ENCODE measurements at regions not wholly inside any gene's neighbourhood (a gene's known extent, or its start where the extent isn't known, plus 50 kb on each side); places are given as distances from the start of the nearest gene placed in this dataset.

DNA sequence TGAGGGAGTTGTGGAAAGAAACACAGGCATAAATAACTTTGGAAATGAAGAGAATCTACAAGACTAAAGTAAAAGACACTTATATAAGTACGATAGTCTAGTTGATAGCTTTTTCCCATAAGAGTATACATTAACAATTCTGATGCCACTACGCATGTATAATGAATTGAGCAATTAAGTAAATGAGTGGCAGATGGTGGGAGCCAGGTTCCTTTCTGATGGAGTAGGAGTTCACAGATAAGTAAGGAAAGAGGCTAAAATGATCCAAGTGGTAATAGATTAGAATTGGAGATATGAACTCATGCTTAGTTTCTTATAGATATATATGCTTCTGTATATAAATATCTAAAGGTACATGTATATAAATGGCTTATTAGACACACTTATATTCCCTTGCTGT lies 368.3 kb downstream of the FAM181B start:
- no peak for DNase-seq

DNA sequence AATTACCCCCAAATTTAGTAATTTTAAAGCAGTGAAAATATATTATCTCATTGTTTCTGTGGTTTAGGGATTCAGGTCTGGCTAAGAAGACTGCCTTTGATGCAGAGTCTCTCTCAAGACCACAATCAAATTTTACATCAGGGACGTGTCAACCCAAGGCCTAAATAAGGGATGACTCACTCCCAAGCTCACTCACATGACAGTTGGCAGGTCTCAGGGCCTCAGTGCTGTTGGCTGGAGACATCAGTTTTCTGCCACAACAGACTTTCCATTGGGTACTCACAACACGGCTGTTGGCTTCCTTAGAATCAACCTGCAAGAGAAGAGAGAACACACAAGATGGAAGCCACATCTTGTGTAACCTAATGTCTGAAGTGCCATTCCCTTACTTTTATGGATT lies 377.3 kb downstream of the FAM181B start:
- no peak for DNase-seq

DNA sequence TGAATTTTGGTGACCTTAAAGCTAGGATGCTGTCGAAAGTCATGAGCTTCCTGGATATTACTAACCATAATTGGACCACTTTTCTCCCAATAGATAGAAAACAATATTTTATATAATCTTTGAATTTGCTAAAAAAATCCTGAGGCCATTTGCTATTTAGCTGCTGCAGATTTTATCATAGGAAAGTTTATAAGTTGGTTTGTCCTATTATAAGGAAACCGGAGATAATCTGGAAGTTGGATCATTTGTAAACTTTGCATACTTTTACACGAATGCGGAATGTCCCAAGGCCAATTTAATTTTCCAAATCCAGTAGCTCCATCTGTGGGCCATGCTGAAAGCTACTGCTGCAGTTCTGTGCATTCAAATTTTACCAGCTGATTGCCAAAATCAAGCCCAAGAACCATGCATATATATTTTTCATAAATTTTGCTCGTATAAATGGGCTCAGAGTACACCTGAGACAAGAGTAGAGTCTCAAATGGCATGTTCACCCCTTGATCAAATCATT lies 378.3 kb downstream of the FAM181B start:
- no peak for DNase-seq

DNA sequence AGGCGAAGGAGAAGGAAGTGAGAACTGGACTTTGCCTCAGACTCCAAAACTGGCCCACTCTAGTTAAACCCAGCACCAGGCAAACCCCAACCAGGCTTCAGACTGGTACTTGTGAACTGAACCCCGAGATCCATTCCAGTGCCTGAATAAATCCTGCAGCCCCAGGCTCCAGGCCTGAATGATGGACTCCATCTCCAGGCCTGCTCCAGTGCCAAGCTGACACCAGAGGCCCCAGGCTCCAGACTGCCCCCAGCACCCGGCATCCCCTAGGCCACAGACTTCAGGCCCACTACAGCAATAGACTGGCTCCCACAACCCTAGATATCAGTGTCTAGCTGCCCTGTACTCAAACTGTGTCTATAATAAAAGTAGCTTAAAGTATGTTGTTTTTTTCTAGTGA lies 406.8 kb downstream of the FAM181B start:
- no peak for DNase-seq

DNA sequence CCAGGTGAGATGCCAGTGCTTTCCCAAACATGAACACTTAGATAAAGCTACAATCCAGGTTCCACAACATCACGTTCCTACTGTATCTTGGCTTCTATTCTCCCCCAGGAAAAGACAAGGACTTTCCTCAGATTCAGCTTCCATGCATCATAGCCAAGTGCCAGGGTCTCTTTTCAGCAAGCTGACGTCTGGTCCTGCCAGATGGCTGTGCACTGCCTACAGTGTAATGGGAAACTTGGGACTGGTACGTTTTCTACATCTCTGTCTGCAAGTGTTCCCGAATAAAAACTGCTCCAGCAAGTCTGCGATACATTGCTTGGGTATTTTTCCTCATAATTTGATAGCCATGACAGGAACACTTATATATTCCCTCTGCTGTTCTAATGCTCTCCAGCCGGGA lies 412.5 kb downstream of the FAM181B start:
- no peak for DNase-seq

DNA sequence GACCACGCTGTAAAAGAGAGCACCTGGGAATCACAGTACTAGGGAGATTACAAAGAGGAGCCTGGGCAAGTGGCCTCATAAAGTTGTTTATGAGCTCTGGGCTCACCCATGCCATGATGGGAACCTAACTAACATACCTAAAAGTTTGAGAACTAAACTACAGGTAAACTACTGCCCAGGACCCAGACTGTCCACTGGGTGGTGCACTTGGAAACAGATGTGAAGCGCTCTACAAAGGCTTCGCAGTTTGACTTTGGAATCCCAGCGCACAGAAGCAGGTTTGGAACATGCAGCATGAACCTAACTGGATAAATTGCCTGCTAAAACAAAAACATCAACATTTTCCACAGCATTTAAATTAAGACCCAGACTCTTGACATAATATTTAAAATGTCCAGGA lies 418.6 kb downstream of the FAM181B start:
- DNase-seq: no peak

DNA sequence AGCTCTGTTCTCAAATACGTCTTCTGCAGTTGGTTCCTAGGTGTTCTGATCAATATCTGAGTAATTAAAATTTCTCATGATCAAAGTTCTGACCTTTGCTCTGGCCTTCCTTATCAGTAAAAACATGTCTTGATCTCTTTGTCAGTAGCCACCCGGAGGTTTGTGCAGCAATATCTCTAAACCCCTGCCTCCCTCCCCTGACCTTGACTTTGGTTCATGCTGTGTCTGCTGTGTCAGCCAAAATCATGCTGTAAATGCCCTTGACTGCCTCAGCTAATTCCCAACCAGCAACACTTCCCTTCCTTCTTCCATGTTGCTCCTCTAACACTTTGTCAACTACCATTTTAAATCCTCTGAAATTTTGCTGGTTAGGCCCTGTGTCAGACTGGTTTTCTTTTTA lies 424.7 kb downstream of the FAM181B start:
- no peak for DNase-seq

DNA sequence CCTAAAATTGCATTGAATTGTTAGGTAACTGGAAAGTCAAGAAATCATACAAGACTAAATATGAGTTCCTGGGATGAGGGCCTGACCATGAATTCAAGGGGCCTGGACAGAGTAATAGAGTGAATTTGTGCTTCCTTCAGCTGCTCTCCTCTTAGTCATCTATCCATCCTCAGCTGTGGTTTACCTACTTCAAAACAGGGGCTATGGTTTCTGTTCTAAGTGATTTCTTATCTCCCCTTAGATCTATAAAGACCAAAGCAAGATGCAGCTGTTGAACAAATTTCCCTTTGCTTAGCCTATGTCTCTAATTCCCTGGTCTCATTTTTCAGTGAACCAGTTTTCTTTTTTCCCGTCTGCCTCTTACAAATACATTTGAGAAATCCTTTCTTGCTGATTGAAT lies 428.5 kb downstream of the FAM181B start:
- DNase-seq: no peak

DNA sequence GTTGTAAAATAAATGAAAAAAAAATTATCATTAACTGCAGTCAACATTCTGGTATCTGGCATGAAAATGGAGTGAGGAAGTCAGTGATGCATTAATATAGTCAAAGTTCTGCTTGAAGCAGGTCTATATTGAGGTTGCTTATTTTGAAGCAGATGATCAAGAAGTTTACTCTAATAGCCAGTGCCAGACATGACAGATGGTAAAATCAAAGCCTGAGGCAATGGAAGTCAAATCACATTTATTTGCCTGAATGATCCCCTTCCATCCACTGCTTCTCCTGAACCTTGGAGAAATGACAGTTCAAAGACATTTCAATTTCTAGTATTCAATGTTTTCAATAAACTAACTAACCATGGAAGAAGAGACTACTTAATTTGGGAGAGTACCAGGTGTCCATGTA lies 430.0 kb downstream of the FAM181B start:
- no peak for DNase-seq

DNA sequence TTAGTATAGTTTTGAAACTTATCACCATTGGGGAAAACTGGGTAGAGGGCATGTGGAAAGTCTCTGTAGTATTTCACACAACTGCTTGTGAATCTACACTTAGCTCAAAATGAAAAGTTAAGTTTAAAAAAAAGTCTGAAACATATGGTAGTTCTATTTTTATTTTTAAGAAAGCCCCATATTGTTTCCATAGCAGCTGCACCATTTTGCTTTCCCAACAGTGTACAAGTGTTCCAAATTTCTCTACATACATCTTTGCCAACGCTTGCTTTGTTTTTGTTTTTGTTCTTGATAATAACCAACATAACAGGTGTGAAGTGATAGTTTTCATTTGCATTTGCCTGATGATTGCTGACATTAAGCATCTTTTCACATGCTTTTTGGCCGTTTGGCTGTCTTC lies 445.2 kb downstream of the FAM181B start:
- DNase-seq: no peak

DNA sequence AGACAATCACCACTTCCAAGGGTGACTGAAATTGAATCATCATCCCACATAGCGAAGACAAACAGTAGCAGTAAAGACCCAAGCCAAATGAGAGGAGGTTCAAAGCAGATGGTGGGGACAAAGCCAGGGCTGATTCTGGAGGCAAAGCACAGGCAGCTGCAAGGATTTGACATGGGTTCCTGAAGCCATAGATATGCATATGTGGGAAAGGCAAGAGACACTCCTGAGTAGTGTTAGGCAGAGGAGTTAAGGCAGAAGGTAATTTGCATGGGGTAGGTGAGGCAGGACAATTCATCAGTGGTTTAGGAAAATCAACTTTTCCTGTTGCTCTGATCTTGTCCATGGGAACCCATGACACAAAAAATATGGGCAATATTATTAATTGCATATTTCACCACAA lies 462.8 kb downstream of the FAM181B start:
- DNase-seq: no peak

DNA sequence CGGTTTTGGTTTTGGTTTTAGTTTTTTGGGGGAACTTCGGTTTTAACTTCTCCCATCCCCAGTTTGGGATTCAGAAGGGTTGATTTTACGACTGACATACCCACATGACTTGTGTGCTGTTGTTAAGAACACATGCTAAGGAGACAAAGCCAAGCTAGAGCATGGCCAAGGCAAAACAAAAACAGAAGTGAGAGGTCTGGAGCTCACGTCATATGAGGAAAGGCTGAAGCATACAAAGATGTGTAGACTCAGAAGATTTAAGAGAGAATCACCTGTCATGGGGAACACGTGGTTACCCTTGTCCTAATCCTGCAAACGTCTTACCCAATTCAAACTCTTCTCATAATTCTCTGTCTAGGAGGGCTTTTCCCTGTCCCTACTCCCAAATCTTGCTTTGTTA lies 465.0 kb downstream of the FAM181B start:
- no peak for DNase-seq

DNA sequence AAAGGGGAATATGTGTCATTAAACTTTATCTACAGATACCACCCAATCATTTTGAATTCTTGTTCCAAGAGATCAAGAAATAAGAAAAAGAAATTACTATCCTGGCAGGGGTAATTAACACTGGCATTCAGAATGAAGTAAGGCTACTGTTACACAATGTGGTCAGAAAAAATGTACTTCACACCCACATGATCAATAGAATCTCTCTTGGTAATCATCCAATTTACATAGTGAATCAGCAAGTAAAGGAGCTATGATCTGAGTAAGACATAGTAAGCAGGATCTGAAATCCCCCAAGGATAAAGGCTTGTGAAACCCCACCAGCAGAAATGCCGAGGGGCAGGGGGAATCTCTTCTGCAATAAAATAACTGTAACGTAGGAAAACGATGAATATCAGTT lies 466.5 kb downstream of the FAM181B start:
- no peak for DNase-seq

DNA sequence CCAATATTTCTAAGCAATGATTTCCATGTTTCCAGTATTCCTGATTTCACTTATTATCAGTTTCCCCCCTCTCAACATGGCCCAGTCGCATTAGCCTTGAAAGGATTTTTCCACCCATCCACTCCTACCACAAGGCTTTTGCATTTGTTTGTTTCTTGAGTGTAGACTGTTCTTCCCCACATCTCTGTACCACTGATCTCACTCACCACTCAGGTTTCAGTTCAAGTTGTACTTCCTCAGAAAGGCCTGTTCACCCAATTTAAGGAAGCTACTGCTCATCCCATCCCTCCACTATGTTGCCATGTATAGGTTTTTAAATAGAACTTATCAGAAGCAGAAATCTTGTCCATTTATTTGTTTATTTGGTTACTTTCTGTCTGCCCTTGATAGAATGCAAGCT lies 472.3 kb downstream of the FAM181B start:
- DNase-seq: no peak

DNA sequence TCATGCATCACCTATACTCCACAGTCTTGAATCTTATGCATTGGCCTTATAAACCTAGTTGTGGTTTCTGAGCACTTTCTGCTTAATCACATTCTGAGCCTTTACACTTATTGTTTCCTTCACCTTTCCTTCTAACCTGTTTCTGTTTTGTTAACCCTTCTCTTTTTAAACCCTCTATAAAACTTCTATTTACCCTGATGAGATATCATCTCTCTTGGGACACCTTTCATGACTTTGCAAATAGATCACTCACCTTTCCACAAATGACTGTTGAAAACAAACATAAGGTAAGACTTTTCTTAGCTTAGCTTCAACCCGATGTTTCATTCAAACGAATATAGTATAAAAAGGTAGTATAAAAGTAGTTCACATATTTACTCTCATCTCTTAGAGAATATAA lies 483.6 kb downstream of the FAM181B start:
- no peak for DNase-seq

DNA sequence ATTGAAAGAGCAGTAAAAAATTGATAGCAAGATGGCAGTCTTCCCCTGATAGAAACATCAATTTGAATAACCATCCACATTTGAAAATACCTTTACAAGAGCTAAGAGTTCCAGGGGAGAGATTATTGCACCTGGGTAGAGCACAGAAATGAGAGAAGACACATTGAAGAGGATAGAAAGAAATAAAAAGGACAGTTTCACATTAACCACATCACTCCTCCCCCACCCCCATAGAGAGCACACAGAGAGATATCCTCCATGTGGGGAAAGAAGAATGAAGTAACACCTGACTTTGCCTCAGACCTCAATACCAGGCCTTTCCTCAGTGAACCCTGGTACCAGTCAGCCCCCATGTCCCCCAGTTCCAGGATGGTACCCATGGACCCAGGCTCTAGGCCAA lies 486.7 kb downstream of the FAM181B start:
- no peak for DNase-seq

DNA sequence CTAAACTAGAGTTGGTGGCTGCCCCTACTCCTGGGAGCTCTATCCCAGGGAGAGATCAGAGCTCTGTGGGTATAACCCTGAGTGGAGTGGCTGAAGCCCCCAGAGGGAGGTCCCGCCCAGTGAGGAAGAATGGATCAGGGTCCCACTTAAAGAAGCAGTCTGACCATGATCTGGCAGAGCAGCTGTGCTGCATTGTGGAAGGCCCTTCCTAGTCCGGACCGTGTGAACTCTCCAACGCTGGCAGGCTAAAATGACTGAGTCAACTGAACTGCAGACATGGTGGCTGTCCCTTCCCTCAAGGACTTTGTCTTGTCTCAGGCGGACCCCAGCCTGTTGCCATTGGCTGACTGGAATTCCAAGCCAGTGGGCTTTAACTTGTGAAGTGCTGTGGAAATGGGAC lies 494.2 kb downstream of the FAM181B start:
- no peak for DNase-seq

DNA sequence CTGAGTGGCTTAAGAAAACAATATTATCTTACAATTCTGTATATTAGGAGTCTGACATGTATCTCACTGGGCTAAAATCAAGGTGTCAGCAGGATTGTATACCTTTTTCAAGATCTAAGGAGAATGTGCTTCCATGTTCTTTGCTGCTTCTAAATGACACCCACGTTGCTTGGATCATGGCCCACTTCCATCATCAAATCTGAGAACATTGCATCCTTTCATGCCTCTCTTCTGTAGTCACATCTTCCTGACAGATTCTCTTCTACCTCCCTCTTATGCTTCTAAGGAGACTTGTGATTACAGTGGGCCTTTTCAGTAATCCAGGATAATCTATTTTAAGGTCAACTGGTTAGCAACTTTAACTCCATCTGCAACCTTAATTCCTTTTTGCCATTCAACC lies 499.4 kb downstream of the FAM181B start:
- DNase-seq: no peak

DNA sequence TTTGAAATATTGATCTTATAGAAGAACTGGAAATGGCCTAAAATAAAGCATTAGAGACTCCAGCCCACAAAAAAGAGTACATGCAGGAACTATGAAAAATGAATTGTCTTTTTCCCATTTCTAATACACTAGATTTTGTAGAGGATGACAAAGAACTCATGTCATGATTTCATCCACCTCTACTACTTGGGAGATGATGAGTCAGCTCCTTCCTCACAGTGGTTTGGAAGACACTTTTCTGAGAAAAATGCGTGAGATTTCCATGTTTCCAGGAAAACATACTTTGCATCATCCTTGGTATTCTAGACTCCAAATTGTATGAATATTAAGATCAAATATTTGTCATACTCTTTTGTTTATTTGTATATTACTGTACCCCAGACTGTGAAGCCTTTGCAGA lies 500.5 kb downstream of the FAM181B start:
- DNase-seq: no peak

DNA sequence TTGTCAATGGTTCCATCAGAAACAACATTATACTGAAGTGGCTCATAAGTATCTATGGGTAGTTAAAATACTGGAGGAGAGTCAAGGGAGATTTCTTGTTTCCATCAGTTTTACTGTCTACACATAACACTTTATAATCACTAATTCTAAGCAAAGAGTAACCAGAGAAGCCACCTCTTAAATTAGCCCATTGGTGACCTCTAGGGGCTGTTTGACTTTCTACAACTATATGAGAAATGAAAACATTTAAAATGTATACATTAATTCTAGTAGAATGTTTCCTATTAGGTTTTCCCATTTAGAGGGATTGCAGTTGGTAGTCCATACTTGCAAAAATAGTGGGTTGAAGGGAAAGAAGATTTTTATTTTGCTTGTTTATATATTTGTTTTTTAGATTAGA lies 504.3 kb downstream of the FAM181B start:
- no peak for DNase-seq

DNA sequence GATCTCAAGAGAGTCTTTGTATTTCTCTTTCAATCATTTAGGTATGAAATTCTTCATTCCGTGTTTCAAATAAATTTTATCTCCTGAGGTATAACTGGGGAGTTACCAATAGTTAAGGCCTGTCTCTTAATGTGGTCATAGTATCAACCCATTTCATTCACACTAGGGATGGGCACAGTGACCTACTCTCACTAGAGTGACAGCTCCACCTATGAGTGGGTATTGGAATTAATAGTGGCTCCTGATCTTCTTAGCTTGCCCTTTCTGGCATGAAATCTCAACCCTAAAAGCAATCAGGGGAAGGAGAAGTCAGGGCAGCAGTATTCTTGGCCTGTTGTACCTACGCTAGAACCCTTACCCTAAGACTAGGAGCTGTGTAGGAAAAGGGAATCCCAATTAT lies 507.7 kb downstream of the FAM181B start:
- no peak for DNase-seq

DNA sequence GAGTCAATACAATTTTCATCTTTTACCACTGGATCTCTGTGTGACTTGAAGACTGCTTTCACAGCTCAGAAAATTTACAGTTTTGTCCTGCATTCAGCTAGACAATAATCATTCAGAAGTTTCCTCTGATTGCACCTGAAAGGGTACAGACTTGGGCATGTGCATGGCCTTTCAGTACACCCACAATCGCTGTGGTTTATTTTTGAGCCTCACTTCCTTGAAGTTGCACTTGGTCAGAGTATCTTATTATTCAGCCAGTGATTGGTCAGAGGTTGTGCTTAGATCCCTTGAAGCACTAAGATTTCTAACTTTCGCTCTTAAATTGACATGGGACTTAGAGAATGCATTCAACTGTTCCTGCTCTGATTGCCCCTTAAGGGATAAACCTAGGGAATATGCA lies 508.2 kb downstream of the FAM181B start:
- DNase-seq: no peak

DNA sequence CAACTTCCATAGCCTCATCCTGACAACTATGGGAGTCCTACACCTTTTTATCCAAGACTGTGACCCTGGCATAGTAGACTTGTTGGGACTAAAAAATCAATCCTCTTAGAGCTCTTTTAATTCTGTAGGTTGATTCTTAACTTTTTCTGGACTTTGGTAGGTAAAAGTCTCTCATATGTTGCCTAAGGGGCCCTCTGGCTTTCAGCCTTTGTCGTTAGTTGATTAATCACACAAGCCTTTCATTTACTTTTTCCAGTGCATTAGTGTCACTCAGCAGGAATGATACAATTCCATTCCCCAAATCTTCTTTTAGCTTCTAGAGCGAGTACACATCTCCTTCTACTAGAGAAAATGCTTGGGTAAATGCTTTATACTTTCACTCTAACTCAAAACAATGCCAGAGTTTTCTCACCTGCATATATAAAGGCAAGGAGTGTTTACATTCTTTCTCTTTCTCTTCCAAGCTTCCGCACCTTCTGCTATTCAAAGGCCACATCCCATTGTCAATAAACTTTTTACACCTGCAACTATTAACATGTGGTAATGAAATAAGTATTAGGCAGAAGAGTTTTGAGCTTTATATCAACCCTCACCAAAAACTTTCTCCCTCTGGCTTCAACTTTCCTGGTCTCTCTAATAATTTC lies 516.6 kb downstream of the FAM181B start:
- no peak for DNase-seq

DNA sequence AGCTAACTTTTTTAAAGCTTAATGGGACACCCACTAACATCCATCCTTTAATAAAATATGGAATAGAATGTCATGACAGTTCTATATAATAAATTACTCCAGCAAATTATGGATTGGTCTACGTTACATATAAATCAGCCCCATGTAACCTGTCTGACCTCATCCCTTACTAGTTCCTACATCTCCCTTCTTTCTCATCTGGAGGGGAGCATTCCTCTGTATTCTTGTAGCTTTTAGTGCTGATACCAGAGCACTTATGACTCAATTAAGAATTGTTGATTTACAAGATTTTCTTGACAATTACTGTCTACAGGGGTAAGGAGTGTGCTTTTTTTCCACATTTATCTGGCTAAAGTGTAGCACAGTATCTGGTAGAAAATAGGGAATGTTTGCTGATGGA lies 523.7 kb downstream of the FAM181B start:
- no peak for DNase-seq

DNA sequence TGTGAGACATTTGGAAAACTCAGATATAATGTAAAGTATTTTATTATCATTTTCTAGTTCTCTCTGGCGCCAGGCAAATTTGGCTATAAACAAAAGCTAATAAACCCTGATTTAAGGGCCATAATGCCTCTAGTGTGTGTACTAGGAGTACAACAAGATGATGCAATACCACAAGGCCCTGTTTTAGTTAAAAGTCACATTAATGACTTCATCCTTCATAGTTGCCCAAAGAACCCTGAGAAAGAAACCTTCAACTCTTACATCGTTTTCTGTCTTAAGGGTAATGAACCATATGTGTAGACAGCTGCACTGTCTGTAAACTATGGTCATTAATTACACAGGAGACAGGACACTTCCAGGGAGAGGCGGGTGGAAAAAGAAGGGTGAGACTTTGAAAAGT lies 538.4 kb downstream of the FAM181B start:
- DNase-seq: no peak

DNA sequence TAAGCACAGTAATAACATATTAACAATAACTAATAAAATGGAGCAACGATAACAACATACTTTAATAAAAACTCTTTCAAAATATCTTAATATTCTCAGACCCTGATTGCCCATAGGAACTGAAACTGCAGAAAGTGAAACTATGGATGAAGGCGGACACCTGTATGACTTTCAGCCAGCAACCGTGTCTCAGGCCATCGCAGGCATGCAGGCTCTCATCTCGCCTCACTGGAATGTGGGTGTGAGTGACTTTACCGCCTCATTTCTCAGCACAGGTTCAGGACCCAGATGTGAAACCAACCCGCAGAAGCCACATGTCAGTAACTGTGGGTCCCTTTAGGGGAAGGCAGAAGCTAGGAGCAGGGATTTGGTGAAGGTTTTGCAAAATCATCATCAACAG lies 539.1 kb downstream of the FAM181B start:
- DNase-seq: no peak
